Neutrophil (primary cell): ENCODE measurements at regions not wholly inside any gene's neighbourhood (a gene's known extent, or its start where the extent isn't known, plus 50 kb on each side); places are given as distances from the start of the nearest gene placed in this dataset.

Source experiments
- H3K27ac ChIP-seq: fragments of 200-600 bp; sonication (generic); 2 replicates; pipeline ENCODE4 v1.5.1; 2016; ENCODE audit warnings: mild to moderate bottlenecking, moderate library complexity
- H3K27me3 ChIP-seq: fragments of 200-600 bp; sonication (generic); 2 replicates; pipeline ENCODE4 v1.6.0; 2016; ENCODE audit warnings: mild to moderate bottlenecking
- H3K36me3 ChIP-seq: fragments of 200-600 bp; sonication (generic); 2 replicates; pipeline ENCODE4 v1.5.1; 2017
- H3K4me1 ChIP-seq, 2 experiments: fragments of 200-600 bp in 1 of 2; sonication (generic) in 1 of 2; 1 replicate in 1 of 2; 2 replicates in 1 of 2; pipeline versions ENCODE4 v1.5.1 to v1.6.1; 2013 to 2016; ENCODE audit warnings: low read depth in 1 of 2, low read length in 1 of 2, mild to moderate bottlenecking in 1 of 2, moderate library complexity in 1 of 2; ENCODE audit not compliant: control insufficient read depth in 1 of 2, insufficient read depth in 1 of 2
- H3K4me3 ChIP-seq, 2 experiments: fragments of 200-600 bp in 1 of 2; sonication (generic) in 1 of 2; 1 replicate in 1 of 2; 2 replicates in 1 of 2; pipeline ENCODE4 v1.5.1; 2013 to 2016; ENCODE audit warnings: low read depth in 1 of 2, low read length in 1 of 2, mild to moderate bottlenecking in 1 of 2, moderate library complexity in 1 of 2
- H3K9me3 ChIP-seq: fragments of 200-600 bp; sonication (generic); 2 replicates; pipeline ENCODE4 v1.5.1; 2016
- CTCF ChIP-seq: fragments of 200-600 bp; sonication (generic); IDR thresholded peaks from 2 replicates; pipeline ENCODE4 v1.5.1; 2016; ENCODE audit warnings: antibody characterized with exemption

GRCh38 chr12:131251336-131252101, 297.8 kb downstream of the ADGRD1 start:
- Histone ChIP-seq H3K36me3 (no peaks in the 10 kb centered on the region), H3K9me3 (no peaks in the 10 kb centered on the region), H3K4me1 (no peaks in the 10 kb centered on the region), H3K27me3 (no peaks in the 10 kb centered on the region), H3K4me3 (no peak overlapping the region), H3K27ac (no peak overlapping the region)
- TF ChIP-seq CTCF: no peak

- H3K4me1 ChIP-seq: no peaks in the 10 kb centered on the region
- TF ChIP-seq CTCF: no peak
- no peaks in the 10 kb centered on the region for H3K27me3 ChIP-seq
- H3K4me3 ChIP-seq: no peak overlapping the region
- no peaks in the 10 kb centered on the region for H3K9me3 ChIP-seq
- H3K27ac ChIP-seq: no peak overlapping the region
- no peaks in the 10 kb centered on the region for H3K36me3 ChIP-seq
Measured at GRCh38 chr12:131253376-131254026, 299.8 kb downstream of the ADGRD1 start.

- H3K9me3 ChIP-seq: no peaks in the 10 kb centered on the region
- no peak overlapping the region for H3K4me3 ChIP-seq
- no peaks in the 10 kb centered on the region for H3K27me3 ChIP-seq
- H3K27ac ChIP-seq: no peak overlapping the region
- no peak for TF ChIP-seq CTCF
- H3K36me3 ChIP-seq: no peaks in the 10 kb centered on the region
- no peaks in the 10 kb centered on the region for H3K4me1 ChIP-seq
Measured at GRCh38 chr12:131254374-131254773, 300.7 kb downstream of the ADGRD1 start.

GRCh38 chr12:131258398-131258797, 304.7 kb downstream of the ADGRD1 start:
- TF ChIP-seq CTCF: no peak
- no peaks in the 10 kb centered on the region for H3K36me3 ChIP-seq
- H3K27me3 ChIP-seq: no peaks in the 10 kb centered on the region
- H3K4me3 ChIP-seq: no peak overlapping the region
- no peaks in the 10 kb centered on the region for H3K9me3 ChIP-seq
- H3K4me1 ChIP-seq: no peaks in the 10 kb centered on the region
- no peak overlapping the region for H3K27ac ChIP-seq

GRCh38 chr12:131260251-131260905, 306.7 kb downstream of the ADGRD1 start:
- Histone ChIP-seq H3K4me3 (no peak overlapping the region), H3K36me3 (no peaks in the 10 kb centered on the region), H3K27me3 (no peaks in the 10 kb centered on the region), H3K27ac (no peak overlapping the region), H3K9me3 (no peaks in the 10 kb centered on the region), H3K4me1 (no peaks in the 10 kb centered on the region)
- TF ChIP-seq CTCF: no peak
